C4-2B (cell line): ENCODE measurements at regions not wholly inside any gene's neighbourhood (a gene's known extent, or its start where the extent isn't known, plus 50 kb on each side); places are given as distances from the start of the nearest gene placed in this dataset.

Source experiments
- H3K27ac ChIP-seq: fragments of 450-650 bp; 2 replicates; pipeline ENCODE4 v1.5.1; 2017
- ZFX ChIP-seq: fragments of 450-650 bp; IDR thresholded peaks from 2 replicates; pipeline ENCODE4 v1.6.1; 2017
- TF ChIP-seq, protein P1 (sequence below): fragments of 450-650 bp; conservative IDR thresholded peaks from 2 replicates; pipeline ENCODE4 v1.5.1; 2017; ENCODE audit warnings: mild to moderate bottlenecking

DNA sequence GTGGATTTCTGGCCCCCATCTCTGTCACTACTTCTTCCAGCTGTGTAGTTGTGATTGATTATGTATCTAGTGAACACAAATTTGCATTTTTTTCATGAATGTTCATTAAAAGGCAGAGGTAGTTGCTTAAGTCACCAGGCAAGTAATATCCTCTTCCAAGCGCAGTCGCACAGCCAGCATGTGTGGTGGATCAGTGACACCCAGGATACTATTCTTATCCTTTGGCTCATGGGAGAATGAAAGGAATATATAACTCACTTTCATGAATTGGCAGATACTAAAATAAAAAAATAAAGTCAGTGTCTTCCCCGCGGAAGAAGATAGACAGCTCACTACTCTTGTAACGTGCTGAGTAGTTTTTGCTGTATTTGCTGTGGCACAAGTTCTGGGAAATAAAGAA lies 387.8 kb downstream of the CDH7 start:
- TF ChIP-seq, protein P1, sequence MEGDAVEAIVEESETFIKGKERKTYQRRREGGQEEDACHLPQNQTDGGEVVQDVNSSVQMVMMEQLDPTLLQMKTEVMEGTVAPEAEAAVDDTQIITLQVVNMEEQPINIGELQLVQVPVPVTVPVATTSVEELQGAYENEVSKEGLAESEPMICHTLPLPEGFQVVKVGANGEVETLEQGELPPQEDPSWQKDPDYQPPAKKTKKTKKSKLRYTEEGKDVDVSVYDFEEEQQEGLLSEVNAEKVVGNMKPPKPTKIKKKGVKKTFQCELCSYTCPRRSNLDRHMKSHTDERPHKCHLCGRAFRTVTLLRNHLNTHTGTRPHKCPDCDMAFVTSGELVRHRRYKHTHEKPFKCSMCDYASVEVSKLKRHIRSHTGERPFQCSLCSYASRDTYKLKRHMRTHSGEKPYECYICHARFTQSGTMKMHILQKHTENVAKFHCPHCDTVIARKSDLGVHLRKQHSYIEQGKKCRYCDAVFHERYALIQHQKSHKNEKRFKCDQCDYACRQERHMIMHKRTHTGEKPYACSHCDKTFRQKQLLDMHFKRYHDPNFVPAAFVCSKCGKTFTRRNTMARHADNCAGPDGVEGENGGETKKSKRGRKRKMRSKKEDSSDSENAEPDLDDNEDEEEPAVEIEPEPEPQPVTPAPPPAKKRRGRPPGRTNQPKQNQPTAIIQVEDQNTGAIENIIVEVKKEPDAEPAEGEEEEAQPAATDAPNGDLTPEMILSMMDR, result no peak
- no peak for TF ChIP-seq ZFX
- no peak overlapping the region for H3K27ac ChIP-seq

DNA sequence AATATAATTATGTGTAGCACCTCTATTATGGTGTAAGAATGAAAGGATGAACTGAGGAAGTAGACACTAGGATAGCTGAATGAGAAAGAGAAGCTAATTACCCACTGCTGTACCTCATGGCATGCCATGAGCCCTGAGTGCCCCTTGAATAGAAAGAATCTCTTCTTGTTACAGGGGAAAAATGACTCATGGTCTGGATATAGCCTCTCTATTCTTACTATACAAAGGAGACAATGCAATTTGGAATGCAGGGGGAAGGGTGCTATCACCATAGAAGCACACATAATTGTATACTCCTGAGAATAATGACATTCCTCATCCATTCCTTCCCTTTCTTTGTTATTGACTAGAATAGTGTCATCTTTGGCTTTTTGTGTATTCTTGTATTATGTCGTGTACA lies 385.2 kb downstream of the CDH7 start:
- no peak overlapping the region for H3K27ac ChIP-seq
- TF ChIP-seq, protein P1, result no peak
- no peak for TF ChIP-seq ZFX

DNA sequence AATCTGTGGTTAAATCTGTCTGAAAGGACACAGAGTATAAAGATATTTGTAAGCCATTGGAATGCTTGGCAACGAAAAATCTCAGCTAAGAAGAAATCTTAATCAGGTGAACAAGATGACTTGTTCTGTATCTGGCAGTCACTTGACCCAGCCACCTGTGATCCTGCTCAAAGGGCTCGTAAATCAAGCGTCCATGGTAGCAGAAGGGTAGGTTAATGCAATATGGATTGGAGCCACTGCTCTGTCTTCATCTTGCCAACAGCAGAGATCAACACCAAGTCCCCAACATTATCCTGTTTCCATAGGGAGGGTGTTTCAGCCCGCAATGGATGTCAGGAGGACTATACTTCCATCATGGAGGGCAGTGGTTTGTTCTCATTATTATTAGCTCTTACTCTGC lies 378.4 kb downstream of the CDH7 start:
- H3K27ac ChIP-seq, result no peak overlapping the region
- TF ChIP-seq, protein P1, result no peak
- no peak for TF ChIP-seq ZFX

DNA sequence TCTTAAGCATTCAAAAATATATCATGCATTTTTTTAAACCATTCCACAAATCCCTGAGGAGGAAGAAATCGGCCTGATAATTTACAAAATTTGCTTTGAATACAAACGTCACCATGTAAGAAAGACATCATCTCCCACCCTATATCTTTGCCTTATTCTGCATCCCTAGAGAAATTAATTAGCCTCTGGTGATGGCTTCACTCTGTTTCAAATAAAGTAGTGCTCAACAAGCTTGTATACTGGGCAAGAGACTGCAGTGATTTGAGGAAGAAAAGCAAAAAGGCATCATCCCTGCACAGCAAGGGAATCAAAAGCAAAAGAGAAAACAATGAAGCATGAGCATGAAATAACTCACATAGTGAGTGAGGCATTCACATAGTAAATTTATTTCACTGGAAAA lies 375.5 kb downstream of the CDH7 start:
- TF ChIP-seq, protein P1, result no peak
- TF ChIP-seq ZFX, result no peak
- H3K27ac ChIP-seq, result no peak overlapping the region

DNA sequence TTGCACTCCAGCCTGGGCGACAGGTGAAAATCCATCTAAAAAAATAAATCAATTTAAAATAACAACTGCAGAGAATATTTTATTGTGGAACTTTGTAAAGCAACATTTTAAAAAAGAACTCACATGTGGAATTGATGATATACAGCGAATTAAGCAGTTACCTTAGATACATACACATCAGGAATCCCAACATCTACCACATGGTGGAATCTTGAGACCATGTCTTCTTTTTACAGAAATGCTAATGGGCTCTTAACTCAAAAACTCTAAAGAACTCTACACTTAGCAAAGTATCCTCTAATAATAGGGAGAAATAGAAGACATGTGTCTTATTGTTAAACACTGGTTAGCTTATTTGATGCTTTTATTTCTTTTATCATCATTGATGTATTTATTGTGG lies 373.6 kb downstream of the CDH7 start:
- no peak overlapping the region for H3K27ac ChIP-seq
- no peak for TF ChIP-seq ZFX
- TF ChIP-seq, protein P1, result peak; percentile 40

DNA sequence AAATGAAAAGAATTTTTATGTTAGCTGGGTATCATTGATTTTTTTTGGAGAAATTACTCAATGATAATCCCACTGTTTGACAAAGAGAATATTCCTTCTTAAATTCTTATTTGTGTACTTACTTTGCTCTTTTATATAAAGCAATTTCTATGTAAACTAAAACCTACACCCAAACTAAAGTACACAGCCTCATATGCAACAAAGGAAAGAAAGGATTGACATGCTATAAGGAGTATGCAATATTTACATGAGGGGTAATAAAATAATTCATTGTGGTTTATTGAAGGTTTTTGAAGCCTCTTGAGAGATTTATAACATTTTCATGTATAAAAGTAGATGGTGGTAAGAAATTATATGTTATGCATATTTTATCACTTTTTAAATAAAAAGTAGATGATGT lies 368.5 kb downstream of the CDH7 start:
- TF ChIP-seq, protein P1, result no peak
- TF ChIP-seq ZFX, result no peak
- no peak overlapping the region for H3K27ac ChIP-seq

DNA sequence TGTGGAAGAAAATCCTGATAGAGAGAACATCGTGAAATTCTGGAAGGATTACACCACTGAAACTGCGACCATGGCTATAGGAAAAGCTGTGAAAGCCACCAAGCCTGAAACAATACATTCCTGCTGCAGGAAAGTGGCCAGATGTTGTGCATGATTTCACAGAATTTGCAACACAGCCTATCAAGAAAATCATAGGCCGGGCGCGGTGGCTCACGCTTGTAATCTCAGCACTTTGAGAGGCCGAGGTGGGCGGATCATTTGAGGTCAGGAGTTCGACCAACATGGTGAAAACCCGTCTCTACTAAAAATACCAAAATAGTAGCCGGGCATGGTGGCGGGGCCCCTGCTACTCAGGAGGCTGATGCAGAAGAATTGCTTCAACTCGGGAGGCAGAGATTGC lies 360.2 kb downstream of the CDH7 start:
- no peak overlapping the region for H3K27ac ChIP-seq
- no peak for TF ChIP-seq ZFX
- TF ChIP-seq, protein P1, result no peak

DNA sequence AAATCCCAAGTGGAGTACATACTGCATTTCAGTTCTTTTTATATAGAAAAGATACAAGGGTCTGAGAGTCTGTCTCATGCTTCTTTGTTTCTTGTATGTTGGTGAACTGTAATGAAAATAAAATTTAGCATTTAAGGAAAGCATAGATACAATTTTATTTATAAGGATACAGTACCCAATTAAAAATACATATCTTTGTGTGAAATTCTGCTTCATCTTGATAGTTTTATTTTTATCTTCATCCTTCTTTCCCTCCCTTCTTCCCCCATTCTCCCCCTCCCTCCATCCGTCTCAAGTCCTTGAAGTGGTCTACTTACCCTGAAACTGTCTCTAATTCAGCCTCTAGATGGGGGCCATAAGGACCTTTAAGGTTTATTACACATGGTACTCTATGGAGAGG lies 359.8 kb downstream of the CDH7 start:
- no peak for TF ChIP-seq ZFX
- TF ChIP-seq, protein P1, result no peak

More for the DNA sequence above, 359.8 kb downstream of the CDH7 start:
- H3K27ac ChIP-seq, result no peak overlapping the region
